ENCODE measurements at regions not wholly inside any gene's neighbourhood (a gene's known extent, or its start where the extent isn't known, plus 50 kb on each side); places are given as distances from the start of the nearest gene placed in this dataset.

DNA sequence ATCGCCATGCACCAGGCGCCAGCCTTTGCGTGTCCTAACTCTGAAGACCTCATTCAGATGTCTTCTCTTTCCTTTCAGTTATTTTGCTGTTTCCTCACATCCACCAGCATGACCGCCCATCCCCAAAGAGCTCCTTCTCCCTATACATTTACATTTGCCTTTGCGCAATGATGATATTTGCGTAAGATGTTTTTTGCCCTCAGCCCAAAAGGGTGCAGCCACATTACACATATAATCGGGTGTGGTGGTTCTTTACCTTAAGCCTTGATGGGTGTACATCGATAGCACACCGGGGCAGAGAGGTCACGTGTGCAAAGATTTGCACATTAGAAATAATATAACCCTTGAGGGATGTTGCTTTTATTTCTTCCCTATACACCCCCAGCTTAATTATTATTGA lies 192.8 kb downstream of the HUNK start:
- intact Hi-C loops (cut with micrococcal nuclease; ENCODE audit: unreplicated experiment) = no loop called here
- no peak for ATAC-seq
- H3K27me3 ChIP-seq (ENCODE audit: control insufficient read depth, insufficient read depth, low read length) = no peaks in the 10 kb centered on the region
- no TSS peak for BruUV-seq (replicated peaks)
- no peak for DNase-seq (ENCODE audit: low read depth, low spot score)
- TF ChIP-seq, protein P1, sequence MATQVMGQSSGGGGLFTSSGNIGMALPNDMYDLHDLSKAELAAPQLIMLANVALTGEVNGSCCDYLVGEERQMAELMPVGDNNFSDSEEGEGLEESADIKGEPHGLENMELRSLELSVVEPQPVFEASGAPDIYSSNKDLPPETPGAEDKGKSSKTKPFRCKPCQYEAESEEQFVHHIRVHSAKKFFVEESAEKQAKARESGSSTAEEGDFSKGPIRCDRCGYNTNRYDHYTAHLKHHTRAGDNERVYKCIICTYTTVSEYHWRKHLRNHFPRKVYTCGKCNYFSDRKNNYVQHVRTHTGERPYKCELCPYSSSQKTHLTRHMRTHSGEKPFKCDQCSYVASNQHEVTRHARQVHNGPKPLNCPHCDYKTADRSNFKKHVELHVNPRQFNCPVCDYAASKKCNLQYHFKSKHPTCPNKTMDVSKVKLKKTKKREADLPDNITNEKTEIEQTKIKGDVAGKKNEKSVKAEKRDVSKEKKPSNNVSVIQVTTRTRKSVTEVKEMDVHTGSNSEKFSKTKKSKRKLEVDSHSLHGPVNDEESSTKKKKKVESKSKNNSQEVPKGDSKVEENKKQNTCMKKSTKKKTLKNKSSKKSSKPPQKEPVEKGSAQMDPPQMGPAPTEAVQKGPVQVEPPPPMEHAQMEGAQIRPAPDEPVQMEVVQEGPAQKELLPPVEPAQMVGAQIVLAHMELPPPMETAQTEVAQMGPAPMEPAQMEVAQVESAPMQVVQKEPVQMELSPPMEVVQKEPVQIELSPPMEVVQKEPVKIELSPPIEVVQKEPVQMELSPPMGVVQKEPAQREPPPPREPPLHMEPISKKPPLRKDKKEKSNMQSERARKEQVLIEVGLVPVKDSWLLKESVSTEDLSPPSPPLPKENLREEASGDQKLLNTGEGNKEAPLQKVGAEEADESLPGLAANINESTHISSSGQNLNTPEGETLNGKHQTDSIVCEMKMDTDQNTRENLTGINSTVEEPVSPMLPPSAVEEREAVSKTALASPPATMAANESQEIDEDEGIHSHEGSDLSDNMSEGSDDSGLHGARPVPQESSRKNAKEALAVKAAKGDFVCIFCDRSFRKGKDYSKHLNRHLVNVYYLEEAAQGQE (IDR thresholded peaks at IDR 0.05; ENCODE audit: insufficient read depth in 1 of 2, low read depth in 2 of 2, low read length in 1 of 2) = no peak
- TF ChIP-seq, protein P2, sequence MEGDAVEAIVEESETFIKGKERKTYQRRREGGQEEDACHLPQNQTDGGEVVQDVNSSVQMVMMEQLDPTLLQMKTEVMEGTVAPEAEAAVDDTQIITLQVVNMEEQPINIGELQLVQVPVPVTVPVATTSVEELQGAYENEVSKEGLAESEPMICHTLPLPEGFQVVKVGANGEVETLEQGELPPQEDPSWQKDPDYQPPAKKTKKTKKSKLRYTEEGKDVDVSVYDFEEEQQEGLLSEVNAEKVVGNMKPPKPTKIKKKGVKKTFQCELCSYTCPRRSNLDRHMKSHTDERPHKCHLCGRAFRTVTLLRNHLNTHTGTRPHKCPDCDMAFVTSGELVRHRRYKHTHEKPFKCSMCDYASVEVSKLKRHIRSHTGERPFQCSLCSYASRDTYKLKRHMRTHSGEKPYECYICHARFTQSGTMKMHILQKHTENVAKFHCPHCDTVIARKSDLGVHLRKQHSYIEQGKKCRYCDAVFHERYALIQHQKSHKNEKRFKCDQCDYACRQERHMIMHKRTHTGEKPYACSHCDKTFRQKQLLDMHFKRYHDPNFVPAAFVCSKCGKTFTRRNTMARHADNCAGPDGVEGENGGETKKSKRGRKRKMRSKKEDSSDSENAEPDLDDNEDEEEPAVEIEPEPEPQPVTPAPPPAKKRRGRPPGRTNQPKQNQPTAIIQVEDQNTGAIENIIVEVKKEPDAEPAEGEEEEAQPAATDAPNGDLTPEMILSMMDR (IDR thresholded peaks at IDR 0.05) = no peak
- TF ChIP-seq POLR2AphosphoS5 (IDR thresholded peaks at IDR 0.05; ENCODE audit: low read depth, low read length) = no peak
- no peak for TF ChIP-seq SIN3A (IDR thresholded peaks at IDR 0.05; ENCODE audit: borderline replicate concordance, insufficient read depth, low read depth, low read length)
- no peak for TF ChIP-seq TCF7L2 (IDR thresholded peaks at IDR 0.05; ENCODE audit: low read depth, low read length)
- no peaks in the 10 kb centered on the region for H3K9me3 ChIP-seq (ENCODE audit: control insufficient read depth, insufficient read depth, low read depth, low read length)
- H3K27ac ChIP-seq (ENCODE audit: low read length) = no peak overlapping the region
- ChIA-PET CTCF (no interaction called here), POLR2A (no interaction called here)
- H3K4me3 ChIP-seq (ENCODE audit: low read depth in 2 of 2, low read length in 2 of 2) = no peak overlapping the region
- in situ Hi-C loops (cut with HindIII; ENCODE audit: low pct_unique_long_range_greater_than_20kb, low sequenced_read_pairs) = no loop called here
- no peaks in the 10 kb centered on the region for H3K36me3 ChIP-seq (ENCODE audit: control insufficient read depth, insufficient read depth, low read length)
- H3K4me1 ChIP-seq (ENCODE audit: control insufficient read depth, insufficient read depth, low read length) = no peaks in the 10 kb centered on the region

DNA sequence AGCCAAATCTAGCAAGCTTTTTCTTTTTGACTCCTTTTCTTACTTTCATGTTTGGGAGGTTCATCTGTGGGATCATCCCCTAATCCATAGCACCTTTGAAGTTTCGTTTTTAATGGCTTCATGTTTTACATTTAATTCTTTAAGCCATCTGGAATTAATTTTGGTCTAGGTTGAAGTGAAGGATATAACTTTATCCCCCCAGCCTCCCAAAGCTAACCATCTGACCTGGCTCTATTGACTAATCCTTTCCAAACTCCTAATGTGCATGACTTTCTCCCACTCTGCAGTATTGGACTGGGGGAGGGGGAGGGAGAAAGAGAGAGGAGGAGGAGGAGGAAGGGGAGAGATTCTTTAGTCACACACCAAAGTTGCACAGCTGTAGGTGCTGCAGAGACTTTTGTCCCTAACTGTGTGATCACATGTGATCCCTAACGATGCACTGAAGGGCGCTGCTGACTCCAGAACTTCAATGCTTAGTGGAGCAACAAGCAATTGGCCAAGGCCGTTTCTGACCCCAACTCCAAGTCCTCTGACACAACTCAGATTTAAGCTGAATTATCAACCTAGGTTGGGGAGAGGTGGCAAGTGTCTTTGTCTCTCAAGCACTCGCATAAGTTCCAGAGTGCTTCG lies 191.6 kb downstream of the HUNK start:
- intact Hi-C loops (cut with micrococcal nuclease; ENCODE audit: unreplicated experiment) (no loop called here), in situ Hi-C loops (cut with HindIII; ENCODE audit: low pct_unique_long_range_greater_than_20kb, low sequenced_read_pairs) (no loop called here)
- no peaks in the 10 kb centered on the region for H3K9me3 ChIP-seq (ENCODE audit: control insufficient read depth, insufficient read depth, low read depth, low read length)
- BruUV-seq (replicated peaks) = no TSS peak
- no peak overlapping the region for H3K4me3 ChIP-seq (ENCODE audit: low read depth in 2 of 2, low read length in 2 of 2)
- ChIA-PET CTCF (no interaction called here), POLR2A (no interaction called here)
- no peaks in the 10 kb centered on the region for H3K4me1 ChIP-seq (ENCODE audit: control insufficient read depth, insufficient read depth, low read length)
- TF ChIP-seq SIN3A (IDR thresholded peaks at IDR 0.05; ENCODE audit: borderline replicate concordance, insufficient read depth, low read depth, low read length) (no peak), POLR2AphosphoS5 (IDR thresholded peaks at IDR 0.05; ENCODE audit: low read depth, low read length) (no peak), TCF7L2 (IDR thresholded peaks at IDR 0.05; ENCODE audit: low read depth, low read length) (no peak)
- TF ChIP-seq, protein P2 (IDR thresholded peaks at IDR 0.05) = no peak
- TF ChIP-seq, protein P1 (IDR thresholded peaks at IDR 0.05; ENCODE audit: insufficient read depth in 1 of 2, low read depth in 2 of 2, low read length in 1 of 2) = no peak
- no peak for ATAC-seq
- no peaks in the 10 kb centered on the region for H3K27me3 ChIP-seq (ENCODE audit: control insufficient read depth, insufficient read depth, low read length)
- DNase-seq (ENCODE audit: low read depth, low spot score) = no peak
- no peak overlapping the region for H3K27ac ChIP-seq (ENCODE audit: low read length)
- H3K36me3 ChIP-seq (ENCODE audit: control insufficient read depth, insufficient read depth, low read length) = no peaks in the 10 kb centered on the region

Data from Panc1 (cell line).